GM21717 (cell line): ENCODE measurements at regions not wholly inside any gene's neighbourhood (a gene's known extent, or its start where the extent isn't known, plus 50 kb on each side); places are given as distances from the start of the nearest gene placed in this dataset.

ENCODE experiments used
- ATAC-seq: cut with Tn5 transposase; IDR thresholded peaks from one replicate; pipeline ENCODE4 v1.9.1; 2021; ENCODE audit warnings: mild to moderate bottlenecking, moderate library complexity; ENCODE audit not compliant: unreplicated experiment

- ATAC-seq = no peak
Observed at GRCh38 chr1:94708299-94708685, 111.9 kb upstream of the SLC44A3 start.

- ATAC-seq = no peak
Observed at GRCh38 chr1:94707321-94708298, 112.5 kb upstream of the SLC44A3 start.

GRCh38 chr1:94702442-94702815 lies 117.7 kb upstream of the SLC44A3 start:
- no peak for ATAC-seq

GRCh38 chr1:94701796-94702441 lies 118.2 kb upstream of the SLC44A3 start:
- no peak for ATAC-seq

GRCh38 chr1:94698759-94699502 lies 121.2 kb upstream of the SLC44A3 start:
- ATAC-seq = no peak

GRCh38 chr1:94698356-94698755 lies 121.8 kb upstream of the SLC44A3 start:
- ATAC-seq = no peak

GRCh38 chr1:94697839-94698238 lies 122.3 kb upstream of the SLC44A3 start:
- ATAC-seq = no peak

GRCh38 chr1:94694226-94694915 lies 125.8 kb upstream of the SLC44A3 start:
- ATAC-seq = no peak

- no peak for ATAC-seq
Observed at GRCh38 chr1:94693435-94693834, 126.7 kb upstream of the SLC44A3 start.

GRCh38 chr1:94693029-94693428 lies 127.1 kb upstream of the SLC44A3 start:
- no peak for ATAC-seq

- no peak for ATAC-seq
Observed at GRCh38 chr1:94688646-94689045, 131.5 kb upstream of the SLC44A3 start.

GRCh38 chr1:94686882-94687281 lies 133.3 kb upstream of the SLC44A3 start:
- no peak for ATAC-seq

GRCh38 chr1:94684690-94685250 lies 135.4 kb upstream of the SLC44A3 start:
- ATAC-seq = no peak

GRCh38 chr1:94683886-94684285 lies 136.3 kb upstream of the SLC44A3 start:
- ATAC-seq = no peak

- ATAC-seq = no peak
Observed at GRCh38 chr1:94680039-94680377, 138.4 kb upstream of the F3 start.

GRCh38 chr1:94679332-94680038 lies 137.9 kb upstream of the F3 start:
- no peak for ATAC-seq

GRCh38 chr1:94678202-94678848 lies 136.8 kb upstream of the F3 start:
- ATAC-seq = no peak

- ATAC-seq = no peak
Observed at GRCh38 chr1:94677714-94678113, 136.2 kb upstream of the F3 start.

- ATAC-seq = no peak
Observed at GRCh38 chr1:94677087-94677486, 135.5 kb upstream of the F3 start.

- no peak for ATAC-seq
Observed at GRCh38 chr1:94676686-94677085, 135.1 kb upstream of the F3 start.
